ENCODE measurements at regions not wholly inside any gene's neighbourhood (a gene's known extent, or its start where the extent isn't known, plus 50 kb on each side); places are given as distances from the start of the nearest gene placed in this dataset.

- no peak for TF ChIP-seq EZH2 (IDR thresholded peaks at IDR 0.05)
- TF ChIP-seq CTCF (IDR thresholded peaks at IDR 0.05): no peak
Measured at GRCh38 chr18:47519277-47519676, 267.8 kb upstream of the SKOR2 start.
